Fibroblast of skin of left quadriceps (primary cell): ENCODE measurements at regions not wholly inside any gene's neighbourhood (a gene's known extent, or its start where the extent isn't known, plus 50 kb on each side); places are given as distances from the start of the nearest gene placed in this dataset.
"Not testable (repeated sequence)": the region's sequence is repeated elsewhere in the genome, so short reads cannot be mapped to it uniquely, and the experiment has no call there.

Source experiments
- DNase-seq, 2 experiments: peaks; one replicate each; pipeline ENCODE4 v3.0.0-alpha.2; 2013; ENCODE audit warnings: low read depth in 2 of 2

GRCh38 chr5:119299242-119299614 lies 56.6 kb upstream of the TNFAIP8 start:
- DNase-seq = not testable (repeated sequence)

- DNase-seq = not testable (repeated sequence)
Measured at GRCh38 chr5:119299615-119300310, 56.1 kb upstream of the TNFAIP8 start.

DNA sequence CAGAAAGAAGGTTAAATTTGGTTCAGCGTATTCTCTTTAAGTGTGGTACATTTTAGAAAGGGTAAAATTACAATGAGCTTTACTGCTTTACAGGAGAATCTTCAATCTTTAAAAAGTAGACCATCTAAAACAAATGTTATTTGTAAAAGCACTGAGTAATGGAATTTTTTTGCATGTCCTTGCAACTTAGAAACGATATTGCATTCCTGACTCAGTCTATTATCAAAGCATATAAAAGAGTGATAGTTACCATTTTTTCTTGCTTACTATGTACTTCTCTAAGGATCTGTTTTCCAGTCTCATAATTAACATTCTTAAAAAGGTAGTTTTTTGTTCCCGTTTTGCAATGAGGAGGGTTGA lies 55.5 kb upstream of the TNFAIP8 start:
- DNase-seq = no peak

- DNase-seq = no peak
Measured at GRCh38 chr5:119301210-119301609, 54.6 kb upstream of the TNFAIP8 start.

- no peak for DNase-seq
Measured at GRCh38 chr5:119301906-119302305, 53.9 kb upstream of the TNFAIP8 start.

GRCh38 chr5:119302449-119302848 lies 53.4 kb upstream of the TNFAIP8 start:
- no peak for DNase-seq

DNA sequence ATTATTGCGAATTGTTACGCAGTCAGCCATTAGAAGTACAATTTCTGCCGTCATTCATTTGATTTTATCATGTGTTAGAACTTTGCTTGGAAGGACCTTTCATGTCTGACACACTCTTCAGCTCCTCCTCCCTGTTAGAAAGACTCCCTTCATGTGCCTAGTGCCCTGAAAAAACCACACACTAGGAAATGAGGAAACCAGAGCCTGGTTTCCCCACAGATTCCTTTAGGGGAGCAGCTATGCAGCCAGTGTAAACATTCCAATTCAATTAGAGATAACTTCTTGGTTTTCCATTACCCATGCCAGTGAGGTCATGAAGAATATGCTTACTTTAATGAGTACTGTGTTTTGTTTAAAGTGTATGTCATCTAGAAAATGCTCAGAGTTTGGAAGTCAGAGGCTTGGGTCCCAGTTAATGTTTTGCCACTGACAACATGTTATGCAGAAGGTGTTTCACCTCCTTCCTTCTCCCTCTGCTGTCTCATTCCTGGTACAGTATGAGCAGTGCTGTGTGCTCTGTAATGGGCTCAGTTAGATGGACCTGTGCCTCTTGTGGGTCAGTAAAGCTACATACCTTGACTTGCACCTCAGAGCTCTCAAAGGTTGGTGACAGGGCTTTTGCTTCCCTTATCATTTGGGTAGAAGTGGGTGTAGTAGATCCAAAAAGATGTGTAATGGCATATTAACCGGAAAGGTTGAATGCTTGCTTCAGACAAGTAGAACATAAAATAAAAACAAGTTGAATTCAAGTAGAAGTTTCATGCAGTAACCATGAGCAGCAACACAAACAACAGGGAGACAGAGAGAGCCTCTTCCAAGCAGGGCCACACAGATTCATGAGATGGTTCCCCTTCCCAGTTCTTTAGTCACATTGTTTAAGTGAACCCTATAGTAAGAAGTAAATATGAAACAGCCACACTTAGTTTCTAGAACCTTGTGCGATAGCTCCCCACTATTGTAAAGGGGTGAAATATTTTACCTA lies 52.6 kb upstream of the TNFAIP8 start:
- DNase-seq = peak; percentile 93

GRCh38 chr5:119304439-119305211 lies 51.2 kb upstream of the TNFAIP8 start:
- no peak for DNase-seq
